Prostate gland (tissue), 2 donors: ENCODE measurements at regions not wholly inside any gene's neighbourhood (a gene's known extent, or its start where the extent isn't known, plus 50 kb on each side); places are given as distances from the start of the nearest gene placed in this dataset.

Experiments
- CTCF ChIP-seq, 4 experiments: fragments of 200-600 bp in 2 of 4; fragments of 450-650 bp in 2 of 4; sonication (generic) in 2 of 4; IDR thresholded peaks; 1 replicate in 3 of 4; 2 replicates in 1 of 4; pipeline ENCODE4 v1.5.1; 2016 to 2019; ENCODE audit warnings: antibody characterized with exemption in 4 of 4, mild to moderate bottlenecking in 2 of 4, moderate library complexity in 2 of 4
- POLR2A ChIP-seq: fragments of 450-650 bp; IDR thresholded peaks from one replicate; pipeline ENCODE4 v1.6.1; 2016; ENCODE audit warnings: antibody characterized with exemption, mild to moderate bottlenecking

- no peak for TF ChIP-seq POLR2A
- TF ChIP-seq CTCF (IDR thresholded peaks at IDR 0.05): no peak
Observed at GRCh38 chr2:195313962-195314361, 343.1 kb upstream of the SLC39A10 start.
